Ishikawa (cell line): ENCODE measurements at regions not wholly inside any gene's neighbourhood (a gene's known extent, or its start where the extent isn't known, plus 50 kb on each side); places are given as distances from the start of the nearest gene placed in this dataset.

Experiments used
- CEBPB ChIP-seq: IDR thresholded peaks from 2 replicates; pipeline ENCODE4 v1.6.1; 2012
- CREB1 ChIP-seq: IDR thresholded peaks from 2 replicates; pipeline ENCODE4 v1.6.1; 2012; ENCODE audit warnings: low read depth
- EGR1 ChIP-seq: IDR thresholded peaks from 2 replicates; pipeline ENCODE4 v1.6.1; 2012
- EP300 ChIP-seq: IDR thresholded peaks from 2 replicates; pipeline ENCODE4 v1.6.1; 2012; ENCODE audit warnings: borderline replicate concordance
- FOXM1 ChIP-seq: IDR thresholded peaks from 2 replicates; pipeline ENCODE4 v1.6.1; 2012; ENCODE audit warnings: low read depth, borderline replicate concordance
- NFIC ChIP-seq: IDR thresholded peaks from 2 replicates; pipeline ENCODE4 v1.6.1; 2012
- RAD21 ChIP-seq: IDR thresholded peaks from 2 replicates; pipeline ENCODE4 v1.6.1; 2012; ENCODE audit warnings: low read depth
- REST ChIP-seq: IDR thresholded peaks from 2 replicates; pipeline ENCODE4 v1.6.1; 2012; ENCODE audit warnings: low read depth, mild to moderate bottlenecking
- TAF1 ChIP-seq: IDR thresholded peaks from 2 replicates; pipeline ENCODE4 v1.6.1; 2012; ENCODE audit warnings: low read depth, mild to moderate bottlenecking
- TCF12 ChIP-seq: IDR thresholded peaks from 2 replicates; pipeline ENCODE4 v1.6.1; 2012; ENCODE audit warnings: low read depth
- TEAD4 ChIP-seq: IDR thresholded peaks from 2 replicates; pipeline ENCODE4 v1.6.1; 2012
- YY1 ChIP-seq: IDR thresholded peaks from 2 replicates; pipeline ENCODE4 v1.6.1; 2012; ENCODE audit warnings: low read depth
- ZBTB7A ChIP-seq: IDR thresholded peaks from 2 replicates; pipeline ENCODE4 v1.6.1; 2012; ENCODE audit warnings: low read depth
- TF ChIP-seq, protein P1 (sequence below): IDR thresholded peaks from 2 replicates; pipeline ENCODE4 v1.6.1; 2012
- TF ChIP-seq, protein P2 (sequence below): IDR thresholded peaks from 2 replicates; pipeline ENCODE4 v1.6.1; 2012

- TF ChIP-seq REST (no peak), YY1 (no peak), CREB1 (no peak), TAF1 (no peak)
These were observed 79.6 kb downstream of the ARRDC4 start for GRCh38 chr15:98040146-98040545.

DNA sequence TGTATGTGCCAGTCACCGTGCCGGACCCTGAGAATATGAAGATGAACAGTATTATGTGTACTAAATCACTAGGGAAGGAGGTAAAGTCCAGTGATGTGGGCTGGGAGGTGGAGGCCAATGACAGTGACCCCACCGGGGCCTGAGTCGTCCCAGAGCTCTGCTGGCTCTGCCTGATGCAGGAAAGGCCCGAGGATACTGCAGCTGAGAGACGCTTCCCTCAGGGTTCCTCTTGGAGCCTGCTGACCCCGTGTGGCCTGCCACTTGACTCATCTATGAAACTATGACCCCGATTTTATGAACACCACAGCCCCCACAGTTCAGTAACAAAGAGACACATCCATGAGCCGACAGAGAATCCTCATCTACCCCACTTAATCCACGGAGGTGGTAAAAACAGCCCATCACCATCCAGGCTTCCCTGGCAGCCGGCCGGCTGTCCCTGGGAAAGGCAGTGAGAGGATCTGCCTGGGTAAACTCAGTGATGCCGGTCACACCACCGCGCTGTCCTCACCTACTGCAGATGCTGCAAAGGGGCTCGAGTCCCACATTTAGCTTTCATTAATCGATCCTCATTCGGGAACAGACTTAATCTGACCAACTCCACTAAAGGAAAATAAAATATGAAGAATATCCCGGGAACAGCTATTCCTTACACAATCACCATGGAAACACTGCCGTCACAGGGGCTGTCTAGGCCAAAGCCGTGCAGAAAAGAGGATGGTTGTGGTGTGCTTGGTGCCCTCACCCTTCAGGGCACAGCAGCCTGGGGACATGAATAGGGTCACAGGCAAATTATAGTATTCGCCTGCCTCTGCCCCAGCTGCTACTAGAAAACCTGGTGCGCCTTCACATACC, 82.9 kb downstream of the ARRDC4 start:
- no peak for TF ChIP-seq TCF12

- TF ChIP-seq, protein P1, sequence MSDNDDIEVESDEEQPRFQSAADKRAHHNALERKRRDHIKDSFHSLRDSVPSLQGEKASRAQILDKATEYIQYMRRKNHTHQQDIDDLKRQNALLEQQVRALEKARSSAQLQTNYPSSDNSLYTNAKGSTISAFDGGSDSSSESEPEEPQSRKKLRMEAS = no peak
- TF ChIP-seq NFIC (no peak), TAF1 (no peak), TEAD4 (no peak), TCF12 (no peak)
These were observed 91.2 kb downstream of the ARRDC4 start for GRCh38 chr15:98051734-98052133.

- TF ChIP-seq, protein P1 = no peak
- TF ChIP-seq, protein P2, sequence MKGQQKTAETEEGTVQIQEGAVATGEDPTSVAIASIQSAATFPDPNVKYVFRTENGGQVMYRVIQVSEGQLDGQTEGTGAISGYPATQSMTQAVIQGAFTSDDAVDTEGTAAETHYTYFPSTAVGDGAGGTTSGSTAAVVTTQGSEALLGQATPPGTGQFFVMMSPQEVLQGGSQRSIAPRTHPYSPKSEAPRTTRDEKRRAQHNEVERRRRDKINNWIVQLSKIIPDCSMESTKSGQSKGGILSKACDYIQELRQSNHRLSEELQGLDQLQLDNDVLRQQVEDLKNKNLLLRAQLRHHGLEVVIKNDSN = no peak
- TF ChIP-seq YY1 = no peak
- no peak for TF ChIP-seq EGR1
- TF ChIP-seq NFIC = no peak
- no peak for TF ChIP-seq TCF12
- TF ChIP-seq ZBTB7A = no peak
- TF ChIP-seq FOXM1 = no peak
- TF ChIP-seq CREB1 = no peak
- no peak for TF ChIP-seq RAD21
- no peak for TF ChIP-seq REST
- TF ChIP-seq CEBPB = no peak
- TF ChIP-seq TAF1 = no peak
- TF ChIP-seq EP300 = no peak
- TF ChIP-seq TEAD4 = no peak
These were observed 97.0 kb downstream of the ARRDC4 start for GRCh38 chr15:98057453-98057852.

- TF ChIP-seq EP300 = no peak
- no peak for TF ChIP-seq YY1
- TF ChIP-seq TAF1 = no peak
- TF ChIP-seq, protein P1 = no peak
- TF ChIP-seq REST = no peak
- TF ChIP-seq TCF12 = no peak
These were observed 102.4 kb downstream of the ARRDC4 start for GRCh38 chr15:98062869-98063268.
